ENCODE measurements at regions not wholly inside any gene's neighbourhood (a gene's known extent, or its start where the extent isn't known, plus 50 kb on each side); places are given as distances from the start of the nearest gene placed in this dataset.

DNA sequence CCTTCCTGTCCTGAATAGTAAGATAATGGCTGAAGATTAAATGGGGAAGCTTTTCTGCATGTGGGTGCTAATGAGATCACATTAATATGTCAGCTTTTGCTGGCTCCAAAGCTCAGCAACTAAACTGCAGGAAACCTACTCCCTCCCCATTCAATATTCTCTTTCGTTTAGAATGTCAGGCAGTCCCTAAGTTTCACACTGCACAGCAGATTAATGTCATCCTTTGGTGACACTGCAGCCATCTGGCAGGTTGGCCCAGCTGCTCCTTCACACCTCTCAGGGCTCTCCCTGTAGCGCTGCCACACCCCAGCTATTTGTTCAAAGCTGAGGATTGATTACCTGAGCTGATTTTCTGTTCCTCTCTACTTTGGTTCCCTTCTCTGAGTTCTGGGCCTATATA is 110.5 kb downstream of the KDR start:
- Histone ChIP-seq H3K4me2 (ENCODE audit: low read length) (no peak overlapping the region), H3K9me2 (ENCODE audit: low read depth, low read length) (no peaks in the 10 kb centered on the region), H3K36me3 (ENCODE audit: insufficient read depth, low read length) (no peaks in the 10 kb centered on the region), H3K9me3 (ENCODE audit: low read length) (no peaks in the 10 kb centered on the region), H3F3A (ENCODE audit: insufficient read depth, low read length) (no peaks in the 10 kb centered on the region), H3K9ac (ENCODE audit: low read length) (no peak overlapping the region), H4K20me1 (ENCODE audit: insufficient read depth, low read length) (no peaks in the 10 kb centered on the region), H3K27ac (ENCODE audit: low read depth, low read length, poor library complexity, severe bottlenecking) (no peak overlapping the region), H2AFZ (ENCODE audit: low read length) (no peak overlapping the region), H3K4me1 (ENCODE audit: insufficient read depth, low read length, severe bottlenecking) (no peaks in the 10 kb centered on the region), H3K27me3 (ENCODE audit: insufficient read depth, low read length) (no peaks in the 10 kb centered on the region), H3K4me3 (ENCODE audit: low read depth, low read length, poor library complexity, severe bottlenecking) (no peak overlapping the region), H3K79me2 (ENCODE audit: insufficient read depth, low read length) (no peaks in the 10 kb centered on the region)
- TF ChIP-seq CTCF (IDR thresholded peaks at IDR 0.05; ENCODE audit: low read length) (no peak), EZH2 (IDR thresholded peaks at IDR 0.05; ENCODE audit: borderline replicate concordance, low read length) (no peak)

DNA sequence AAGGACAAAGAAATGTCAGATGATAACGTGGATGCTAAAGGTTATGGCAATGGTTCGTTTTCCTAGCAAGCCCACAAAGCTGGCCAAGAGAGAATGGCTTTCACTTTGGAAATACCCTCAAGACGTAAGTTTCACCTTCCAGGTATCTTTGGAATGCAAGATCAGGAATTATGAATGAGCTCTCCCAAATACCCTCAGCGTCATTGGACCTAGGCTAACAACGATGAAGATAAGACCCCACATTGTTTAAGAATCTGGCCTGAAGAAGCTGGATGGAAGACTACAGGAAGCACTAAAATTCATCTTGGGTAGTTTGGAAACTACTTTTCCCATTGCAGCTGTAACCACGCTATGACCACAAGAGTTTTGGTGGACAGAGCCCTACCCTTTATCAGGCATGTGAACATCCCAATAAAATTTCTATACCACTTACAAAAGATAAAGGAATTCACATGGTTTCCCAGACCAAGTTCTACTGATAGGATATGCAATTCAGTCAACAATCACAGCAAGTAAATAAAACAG is 111.9 kb downstream of the KDR start:
- no peaks in the 10 kb centered on the region for H3K4me1 ChIP-seq (ENCODE audit: insufficient read depth, low read length, severe bottlenecking)
- no peak for TF ChIP-seq CTCF (IDR thresholded peaks at IDR 0.05; ENCODE audit: low read length)
- TF ChIP-seq EZH2 (IDR thresholded peaks at IDR 0.05; ENCODE audit: borderline replicate concordance, low read length), result no peak
- H3K36me3 ChIP-seq (ENCODE audit: insufficient read depth, low read length), result no peaks in the 10 kb centered on the region
- H2AFZ ChIP-seq (ENCODE audit: low read length), result no peak overlapping the region
- no peaks in the 10 kb centered on the region for H3K9me3 ChIP-seq (ENCODE audit: low read length)
- H3K27ac ChIP-seq (ENCODE audit: low read depth, low read length, poor library complexity, severe bottlenecking), result no peak overlapping the region
- no peaks in the 10 kb centered on the region for H3K27me3 ChIP-seq (ENCODE audit: insufficient read depth, low read length)
- no peaks in the 10 kb centered on the region for H3K9me2 ChIP-seq (ENCODE audit: low read depth, low read length)
- H3F3A ChIP-seq (ENCODE audit: insufficient read depth, low read length), result no peaks in the 10 kb centered on the region
- no peaks in the 10 kb centered on the region for H4K20me1 ChIP-seq (ENCODE audit: insufficient read depth, low read length)
- H3K79me2 ChIP-seq (ENCODE audit: insufficient read depth, low read length), result no peaks in the 10 kb centered on the region
- no peak overlapping the region for H3K4me3 ChIP-seq (ENCODE audit: low read depth, low read length, poor library complexity, severe bottlenecking)
- H3K9ac ChIP-seq (ENCODE audit: low read length), result no peak overlapping the region
- H3K4me2 ChIP-seq (ENCODE audit: low read length), result no peak overlapping the region

DNA sequence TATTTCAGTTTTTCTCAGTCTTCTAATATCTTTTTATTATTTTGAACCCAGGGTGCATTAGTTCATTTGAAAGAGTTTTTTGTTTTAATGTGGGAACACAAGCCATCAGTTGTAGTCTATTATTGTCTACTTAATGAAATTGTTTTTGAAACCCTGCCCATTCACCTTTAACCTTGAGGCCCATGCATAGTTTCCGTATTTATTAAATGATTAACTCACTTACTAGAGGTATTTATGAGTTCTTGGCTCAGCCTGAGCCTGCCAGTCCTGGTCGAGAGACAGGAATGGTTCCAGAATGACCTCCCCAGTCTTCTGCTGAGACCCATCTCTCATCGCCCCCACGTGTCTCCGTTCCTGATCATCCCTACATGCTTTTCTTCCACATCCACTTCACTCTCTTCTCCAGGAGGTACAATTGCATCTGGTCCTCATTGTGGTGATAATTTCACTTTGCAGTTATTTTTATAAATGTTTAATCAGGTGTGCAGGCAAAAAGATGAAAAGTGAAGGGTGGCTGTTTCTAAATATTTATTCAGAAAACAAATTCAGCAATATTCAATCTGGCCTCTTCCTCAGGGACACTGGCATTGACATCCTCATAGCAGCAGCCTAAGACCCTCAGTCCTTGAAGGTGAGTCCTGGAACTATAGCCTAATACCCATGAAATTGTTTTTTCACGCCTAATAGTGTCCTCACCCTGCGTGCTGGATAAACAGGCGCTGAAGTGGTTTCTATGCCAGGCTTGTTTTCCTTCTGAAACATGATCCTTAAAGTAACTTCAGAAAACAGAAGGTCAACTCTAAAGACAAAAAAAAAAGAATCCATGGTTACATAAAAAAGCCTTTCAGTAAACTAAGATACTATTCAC is 112.8 kb downstream of the KDR start:
- H3K4me1 ChIP-seq (ENCODE audit: insufficient read depth, low read length, severe bottlenecking), result no peaks in the 10 kb centered on the region
- no peaks in the 10 kb centered on the region for H4K20me1 ChIP-seq (ENCODE audit: insufficient read depth, low read length)
- no peak overlapping the region for H3K27ac ChIP-seq (ENCODE audit: low read depth, low read length, poor library complexity, severe bottlenecking)
- no peaks in the 10 kb centered on the region for H3K9me3 ChIP-seq (ENCODE audit: low read length)
- no peak overlapping the region for H3K9ac ChIP-seq (ENCODE audit: low read length)
- no peak overlapping the region for H3K4me3 ChIP-seq (ENCODE audit: low read depth, low read length, poor library complexity, severe bottlenecking)
- no peak overlapping the region for H2AFZ ChIP-seq (ENCODE audit: low read length)
- no peaks in the 10 kb centered on the region for H3F3A ChIP-seq (ENCODE audit: insufficient read depth, low read length)
- TF ChIP-seq EZH2 (IDR thresholded peaks at IDR 0.05; ENCODE audit: borderline replicate concordance, low read length), result no peak
- TF ChIP-seq CTCF (IDR thresholded peaks at IDR 0.05; ENCODE audit: low read length), result no peak
- no peaks in the 10 kb centered on the region for H3K9me2 ChIP-seq (ENCODE audit: low read depth, low read length)
- no peaks in the 10 kb centered on the region for H3K36me3 ChIP-seq (ENCODE audit: insufficient read depth, low read length)
- no peaks in the 10 kb centered on the region for H3K27me3 ChIP-seq (ENCODE audit: insufficient read depth, low read length)
- no peaks in the 10 kb centered on the region for H3K79me2 ChIP-seq (ENCODE audit: insufficient read depth, low read length)
- H3K4me2 ChIP-seq (ENCODE audit: low read length), result no peak overlapping the region
